A549 (cell line): ENCODE measurements at regions not wholly inside any gene's neighbourhood (a gene's known extent, or its start where the extent isn't known, plus 50 kb on each side); places are given as distances from the start of the nearest gene placed in this dataset.

Experiments
- CHD2 ChIP-seq: fragments of 150-350 bp; IDR thresholded peaks from 2 replicates; pipeline ENCODE4 v1.6.1; 2014; ENCODE audit warnings: low read length; ENCODE audit not compliant: partially characterized antibody
- CTCF ChIP-seq: fragments of >200 bp; sonication (Bioruptor Twin); formaldehyde crosslinking; IDR thresholded peaks from 3 replicates; pipeline ENCODE4 v1.5.1; 2016

- TF ChIP-seq CTCF (no peak), CHD2 (no peak)
Observed at GRCh38 chr1:5743435-5744095, 248.7 kb downstream of the NPHP4 start.
